ENCODE measurements at regions not wholly inside any gene's neighbourhood (a gene's known extent, or its start where the extent isn't known, plus 50 kb on each side); places are given as distances from the start of the nearest gene placed in this dataset.

GRCh38 chr7:124387056-124387455 lies 354.2 kb upstream of the TMEM229A start:
- no peak overlapping the region for H3K27ac ChIP-seq

DNA sequence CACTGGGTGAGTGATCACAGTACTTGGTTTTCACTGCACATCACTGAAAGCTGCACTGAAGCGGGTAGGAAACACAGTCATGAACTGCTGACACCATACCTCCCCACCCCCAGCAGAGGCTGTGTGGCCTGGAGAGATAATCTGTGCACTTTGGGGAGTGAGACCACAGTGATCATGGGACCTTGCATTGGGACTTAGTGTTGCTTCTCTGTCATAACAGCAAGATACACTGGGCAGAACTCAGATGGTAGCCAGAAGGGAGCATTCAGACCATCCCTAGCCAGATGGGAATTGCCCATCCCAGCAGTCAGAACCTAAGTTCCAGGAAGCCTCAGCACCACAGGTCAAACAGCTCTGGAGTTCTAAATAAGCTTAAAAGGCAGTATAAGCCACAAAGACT lies 346.4 kb upstream of the TMEM229A start:
- DNase-seq (ENCODE audit: extremely low spot score in 2 of 2): no peak
- H3K9me3 ChIP-seq: no peaks in the 10 kb centered on the region
- H3K4me3 ChIP-seq: no peak overlapping the region
- TF ChIP-seq POLR2AphosphoS5 (IDR thresholded peaks at IDR 0.05; ENCODE audit: insufficient read depth in 1 of 2, low read depth in 1 of 2): no peak
- TF ChIP-seq CTCF (IDR thresholded peaks at IDR 0.05): no peak
- no peaks in the 10 kb centered on the region for H3K4me1 ChIP-seq
- H3K27ac ChIP-seq: no peak overlapping the region
- H3K27me3 ChIP-seq: no peaks in the 10 kb centered on the region
- H3K36me3 ChIP-seq: no peaks in the 10 kb centered on the region
- intact Hi-C loops (cut with DNase I): no loop called here

More at GRCh38 chr7:124387056-124387455, 354.2 kb upstream of the TMEM229A start:
- H3K4me3 ChIP-seq: no peak overlapping the region
- DNase-seq (ENCODE audit: extremely low spot score in 2 of 2): no peak
- intact Hi-C loops (cut with DNase I): no loop called here
- TF ChIP-seq POLR2A (IDR thresholded peaks at IDR 0.05) (no peak), POLR2AphosphoS5 (IDR thresholded peaks at IDR 0.05; ENCODE audit: insufficient read depth in 1 of 2, low read depth in 1 of 2) (no peak), CTCF (IDR thresholded peaks at IDR 0.05) (no peak)
- H3K36me3 ChIP-seq: no peaks in the 10 kb centered on the region
- no peaks in the 10 kb centered on the region for H3K4me1 ChIP-seq
- no peaks in the 10 kb centered on the region for H3K27me3 ChIP-seq
- H3K9me3 ChIP-seq: no peaks in the 10 kb centered on the region

- H3K27me3 ChIP-seq: no peaks in the 10 kb centered on the region
- DNase-seq (ENCODE audit: extremely low spot score in 2 of 2): no peak
- no peaks in the 10 kb centered on the region for H3K36me3 ChIP-seq
- TF ChIP-seq POLR2A (IDR thresholded peaks at IDR 0.05) (no peak), POLR2AphosphoS5 (IDR thresholded peaks at IDR 0.05; ENCODE audit: insufficient read depth in 1 of 2, low read depth in 1 of 2) (no peak), CTCF (IDR thresholded peaks at IDR 0.05) (no peak)
- no peaks in the 10 kb centered on the region for H3K4me1 ChIP-seq
- intact Hi-C loops (cut with DNase I): no loop called here
- H3K4me3 ChIP-seq: no peak overlapping the region
- no peaks in the 10 kb centered on the region for H3K9me3 ChIP-seq
- no peak overlapping the region for H3K27ac ChIP-seq
Measured at GRCh38 chr7:124376111-124376510, 343.2 kb upstream of the TMEM229A start.

- intact Hi-C loops (cut with DNase I): no loop called here
- Histone ChIP-seq H3K27ac (no peak overlapping the region), H3K27me3 (no peaks in the 10 kb centered on the region), H3K4me1 (no peaks in the 10 kb centered on the region), H3K4me3 (no peak overlapping the region), H3K9me3 (no peaks in the 10 kb centered on the region), H3K36me3 (no peaks in the 10 kb centered on the region)
- TF ChIP-seq POLR2A (IDR thresholded peaks at IDR 0.05) (no peak), POLR2AphosphoS5 (IDR thresholded peaks at IDR 0.05; ENCODE audit: insufficient read depth in 1 of 2, low read depth in 1 of 2) (no peak), CTCF (IDR thresholded peaks at IDR 0.05) (no peak)
- no peak for DNase-seq (ENCODE audit: extremely low spot score in 2 of 2)
Measured at GRCh38 chr7:124375391-124375790, 342.5 kb upstream of the TMEM229A start.

- intact Hi-C loops (cut with DNase I): no loop called here
- Histone ChIP-seq H3K9me3 (no peaks in the 10 kb centered on the region), H3K27ac (no peak overlapping the region), H3K4me1 (no peaks in the 10 kb centered on the region), H3K27me3 (no peaks in the 10 kb centered on the region), H3K36me3 (no peaks in the 10 kb centered on the region), H3K4me3 (no peak overlapping the region)
- TF ChIP-seq POLR2A (IDR thresholded peaks at IDR 0.05) (no peak), POLR2AphosphoS5 (IDR thresholded peaks at IDR 0.05; ENCODE audit: insufficient read depth in 1 of 2, low read depth in 1 of 2) (no peak), CTCF (IDR thresholded peaks at IDR 0.05) (no peak)
- no peak for DNase-seq (ENCODE audit: extremely low spot score in 2 of 2)
Measured at GRCh38 chr7:124369310-124369709, 336.4 kb upstream of the TMEM229A start.

All from vagina (tissue), 2 donors.